SK-N-SH treated with all-trans-retinoic acid at 6 μM for 48 hours (cell line): ENCODE measurements at regions not wholly inside any gene's neighbourhood (a gene's known extent, or its start where the extent isn't known, plus 50 kb on each side); places are given as distances from the start of the nearest gene placed in this dataset.

Source experiments
- ATAC-seq: fragments of 200-7000 bp; cut with Tn5 transposase; 3 replicates; pipeline ENCODE4 v1.9.1; 2020; ENCODE audit warnings: mild to moderate bottlenecking, moderate library complexity
- BACH2 ChIP-seq: fragments of 250-450 bp; sonication (Bioruptor Pico); IDR thresholded peaks from 2 replicates; pipeline ENCODE4 v1.9.0; 2021; ENCODE audit warnings: mild to moderate bottlenecking, borderline replicate concordance
- CSDC2 ChIP-seq: fragments of 250-450 bp; sonication (Bioruptor Pico); IDR thresholded peaks from 2 replicates; pipeline ENCODE4 v1.5.0; 2020; ENCODE audit warnings: mild to moderate bottlenecking, moderate library complexity
- ESRRG ChIP-seq: fragments of 250-450 bp; sonication (Bioruptor Pico); IDR thresholded peaks from 2 replicates; pipeline ENCODE4 v1.6.1; 2021; ENCODE audit warnings: mild to moderate bottlenecking
- GLIS3 ChIP-seq: fragments of 250-450 bp; sonication (Bioruptor Pico); IDR thresholded peaks from 2 replicates; pipeline ENCODE4 v1.5.0; 2020; ENCODE audit warnings: mild to moderate bottlenecking, moderate library complexity
- ISL1 ChIP-seq: fragments of 250-450 bp; sonication (Bioruptor Pico); IDR thresholded peaks from 2 replicates; pipeline ENCODE4 v2.1.2; 2022; ENCODE audit warnings: mild to moderate bottlenecking, moderate library complexity
- OSR1 ChIP-seq: fragments of 250-450 bp; sonication (Bioruptor Pico); IDR thresholded peaks from 2 replicates; pipeline ENCODE4 v1.8.0; 2022; ENCODE audit warnings: moderate library complexity, mild to moderate bottlenecking, inconsistent platforms
- PPARA ChIP-seq: fragments of 250-450 bp; sonication (Bioruptor Pico); IDR thresholded peaks from 2 replicates; pipeline ENCODE4 v1.5.0; 2020; ENCODE audit warnings: mild to moderate bottlenecking, borderline replicate concordance
- RARB ChIP-seq: fragments of 250-450 bp; sonication (Bioruptor Pico); IDR thresholded peaks from 2 replicates; pipeline ENCODE4 v1.8.0; 2021; ENCODE audit warnings: mild to moderate bottlenecking, moderate library complexity
- SNAI2 ChIP-seq: fragments of 250-450 bp; sonication (Bioruptor Pico); IDR thresholded peaks from 2 replicates; pipeline ENCODE4 v1.5.0; 2020; ENCODE audit warnings: mild to moderate bottlenecking, moderate library complexity
- TCF4 ChIP-seq: fragments of 250-450 bp; sonication (Bioruptor Pico); IDR thresholded peaks from 2 replicates; pipeline ENCODE4 v1.8.0; 2021; ENCODE audit warnings: mild to moderate bottlenecking, moderate library complexity, borderline replicate concordance
- TOX ChIP-seq: fragments of 250-450 bp; sonication (Bioruptor Pico); IDR thresholded peaks from 2 replicates; pipeline ENCODE4 v1.8.0; 2021; ENCODE audit warnings: mild to moderate bottlenecking, moderate library complexity, borderline replicate concordance
- ZC3H10 ChIP-seq: fragments of 250-450 bp; sonication (Bioruptor Pico); IDR thresholded peaks from 2 replicates; pipeline ENCODE4 v1.5.1; 2021; ENCODE audit warnings: mild to moderate bottlenecking, moderate library complexity
- ZFP30 ChIP-seq: fragments of 450-650 bp; formaldehyde crosslinking; IDR thresholded peaks from 2 replicates; pipeline ENCODE4 v1.5.0; 2022; ENCODE audit warnings: mild to moderate bottlenecking, moderate library complexity
- ZNF565 ChIP-seq: fragments of 450-650 bp; formaldehyde crosslinking; conservative IDR thresholded peaks from 2 replicates; pipeline ENCODE4 v1.5.0; 2020; ENCODE audit warnings: low read depth, mild to moderate bottlenecking, moderate library complexity
- ZNF70 ChIP-seq: fragments of 450-650 bp; formaldehyde crosslinking; IDR thresholded peaks from 2 replicates; pipeline ENCODE4 v1.5.0; 2020; ENCODE audit warnings: mild to moderate bottlenecking, moderate library complexity
- ZNF8 ChIP-seq: fragments of 450-650 bp; formaldehyde crosslinking; IDR thresholded peaks from 2 replicates; pipeline ENCODE4 v1.5.0; 2020; ENCODE audit warnings: mild to moderate bottlenecking, moderate library complexity
- TF ChIP-seq, protein P1 (sequence below): fragments of 250-450 bp; sonication (Bioruptor Pico); IDR thresholded peaks from 2 replicates; pipeline ENCODE4 v1.5.1; 2021; ENCODE audit warnings: mild to moderate bottlenecking, moderate library complexity
- TF ChIP-seq, protein P2 (sequence below): fragments of 250-450 bp; sonication (Bioruptor Pico); IDR thresholded peaks from 2 replicates; pipeline ENCODE4 v1.8.0; 2021; ENCODE audit warnings: low read depth, mild to moderate bottlenecking, moderate library complexity, borderline replicate concordance
- TF ChIP-seq, protein P3 (sequence below): fragments of 250-450 bp; sonication (Bioruptor Pico); IDR thresholded peaks from 2 replicates; pipeline ENCODE4 v1.5.0; 2020; ENCODE audit warnings: mild to moderate bottlenecking, moderate library complexity
- TF ChIP-seq, protein P4 (sequence below): fragments of 250-450 bp; sonication (Bioruptor Pico); IDR thresholded peaks from 2 replicates; pipeline ENCODE4 v1.5.1; 2020; ENCODE audit warnings: low read depth, mild to moderate bottlenecking, moderate library complexity
- TF ChIP-seq, protein P5 (sequence below): fragments of 250-450 bp; sonication (Bioruptor Pico); IDR thresholded peaks from 2 replicates; pipeline ENCODE4 v1.8.0; 2020; ENCODE audit warnings: mild to moderate bottlenecking, moderate library complexity, borderline replicate concordance

DNA sequence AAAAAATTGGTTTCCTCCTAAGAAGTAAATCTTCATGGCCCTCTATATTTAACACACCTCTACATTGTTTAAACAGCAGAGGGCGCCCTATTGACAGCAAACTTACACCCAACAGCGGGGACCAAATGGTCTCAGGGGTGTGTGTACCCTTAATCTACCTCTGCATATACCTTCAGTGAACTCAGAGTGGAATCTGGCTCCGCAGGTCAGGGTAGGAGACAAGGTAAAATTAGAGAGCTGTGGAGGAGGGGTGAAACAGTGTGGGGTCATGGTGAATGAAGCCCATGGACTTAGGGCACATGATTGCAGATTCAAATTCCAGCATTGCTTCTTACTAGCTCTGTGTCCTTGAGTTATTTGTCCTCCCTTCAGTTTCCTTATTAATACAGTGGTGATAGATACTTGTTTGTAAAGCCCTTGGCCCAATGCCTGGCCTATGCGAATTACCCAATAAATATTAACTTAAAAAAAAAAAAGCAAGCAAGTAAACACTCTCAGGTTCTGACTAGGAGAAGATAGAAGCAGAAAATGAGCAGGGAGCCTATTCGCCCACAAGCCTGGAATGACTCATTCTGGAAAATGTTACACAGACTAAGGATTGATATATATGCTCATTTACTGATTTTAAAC is 122.9 kb downstream of the CAVIN4 start:
- TF ChIP-seq ZNF8 (CRISPR knock-in tag) (no peak), PPARA (no peak), OSR1 (CRISPR knock-in tag) (no peak), ZNF70 (CRISPR knock-in tag) (no peak), ZFP30 (CRISPR knock-in tag) (no peak), TCF4 (CRISPR knock-in tag) (no peak), GLIS3 (CRISPR knock-in tag) (no peak), TOX (no peak), CSDC2 (CRISPR knock-in tag) (no peak), ESRRG (CRISPR knock-in tag) (no peak), ISL1 (CRISPR knock-in tag) (no peak), BACH2 (CRISPR knock-in tag) (no peak), RARB (CRISPR knock-in tag) (no peak), ZNF565 (CRISPR knock-in tag) (no peak), SNAI2 (no peak)
- TF ChIP-seq, protein P1, sequence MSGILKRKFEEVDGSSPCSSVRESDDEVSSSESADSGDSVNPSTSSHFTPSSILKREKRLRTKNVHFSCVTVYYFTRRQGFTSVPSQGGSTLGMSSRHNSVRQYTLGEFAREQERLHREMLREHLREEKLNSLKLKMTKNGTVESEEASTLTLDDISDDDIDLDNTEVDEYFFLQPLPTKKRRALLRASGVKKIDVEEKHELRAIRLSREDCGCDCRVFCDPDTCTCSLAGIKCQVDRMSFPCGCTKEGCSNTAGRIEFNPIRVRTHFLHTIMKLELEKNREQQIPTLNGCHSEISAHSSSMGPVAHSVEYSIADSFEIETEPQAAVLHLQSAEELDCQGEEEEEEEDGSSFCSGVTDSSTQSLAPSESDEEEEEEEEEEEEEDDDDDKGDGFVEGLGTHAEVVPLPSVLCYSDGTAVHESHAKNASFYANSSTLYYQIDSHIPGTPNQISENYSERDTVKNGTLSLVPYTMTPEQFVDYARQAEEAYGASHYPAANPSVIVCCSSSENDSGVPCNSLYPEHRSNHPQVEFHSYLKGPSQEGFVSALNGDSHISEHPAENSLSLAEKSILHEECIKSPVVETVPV (CRISPR knock-in tag): no peak
- TF ChIP-seq, protein P2, sequence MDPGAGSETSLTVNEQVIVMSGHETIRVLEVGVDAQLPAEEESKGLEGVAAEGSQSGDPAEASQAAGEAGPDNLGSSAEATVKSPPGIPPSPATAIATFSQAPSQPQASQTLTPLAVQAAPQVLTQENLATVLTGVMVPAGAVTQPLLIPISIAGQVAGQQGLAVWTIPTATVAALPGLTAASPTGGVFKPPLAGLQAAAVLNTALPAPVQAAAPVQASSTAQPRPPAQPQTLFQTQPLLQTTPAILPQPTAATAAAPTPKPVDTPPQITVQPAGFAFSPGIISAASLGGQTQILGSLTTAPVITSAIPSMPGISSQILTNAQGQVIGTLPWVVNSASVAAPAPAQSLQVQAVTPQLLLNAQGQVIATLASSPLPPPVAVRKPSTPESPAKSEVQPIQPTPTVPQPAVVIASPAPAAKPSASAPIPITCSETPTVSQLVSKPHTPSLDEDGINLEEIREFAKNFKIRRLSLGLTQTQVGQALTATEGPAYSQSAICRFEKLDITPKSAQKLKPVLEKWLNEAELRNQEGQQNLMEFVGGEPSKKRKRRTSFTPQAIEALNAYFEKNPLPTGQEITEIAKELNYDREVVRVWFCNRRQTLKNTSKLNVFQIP (CRISPR knock-in tag): no peak
- TF ChIP-seq, protein P3, sequence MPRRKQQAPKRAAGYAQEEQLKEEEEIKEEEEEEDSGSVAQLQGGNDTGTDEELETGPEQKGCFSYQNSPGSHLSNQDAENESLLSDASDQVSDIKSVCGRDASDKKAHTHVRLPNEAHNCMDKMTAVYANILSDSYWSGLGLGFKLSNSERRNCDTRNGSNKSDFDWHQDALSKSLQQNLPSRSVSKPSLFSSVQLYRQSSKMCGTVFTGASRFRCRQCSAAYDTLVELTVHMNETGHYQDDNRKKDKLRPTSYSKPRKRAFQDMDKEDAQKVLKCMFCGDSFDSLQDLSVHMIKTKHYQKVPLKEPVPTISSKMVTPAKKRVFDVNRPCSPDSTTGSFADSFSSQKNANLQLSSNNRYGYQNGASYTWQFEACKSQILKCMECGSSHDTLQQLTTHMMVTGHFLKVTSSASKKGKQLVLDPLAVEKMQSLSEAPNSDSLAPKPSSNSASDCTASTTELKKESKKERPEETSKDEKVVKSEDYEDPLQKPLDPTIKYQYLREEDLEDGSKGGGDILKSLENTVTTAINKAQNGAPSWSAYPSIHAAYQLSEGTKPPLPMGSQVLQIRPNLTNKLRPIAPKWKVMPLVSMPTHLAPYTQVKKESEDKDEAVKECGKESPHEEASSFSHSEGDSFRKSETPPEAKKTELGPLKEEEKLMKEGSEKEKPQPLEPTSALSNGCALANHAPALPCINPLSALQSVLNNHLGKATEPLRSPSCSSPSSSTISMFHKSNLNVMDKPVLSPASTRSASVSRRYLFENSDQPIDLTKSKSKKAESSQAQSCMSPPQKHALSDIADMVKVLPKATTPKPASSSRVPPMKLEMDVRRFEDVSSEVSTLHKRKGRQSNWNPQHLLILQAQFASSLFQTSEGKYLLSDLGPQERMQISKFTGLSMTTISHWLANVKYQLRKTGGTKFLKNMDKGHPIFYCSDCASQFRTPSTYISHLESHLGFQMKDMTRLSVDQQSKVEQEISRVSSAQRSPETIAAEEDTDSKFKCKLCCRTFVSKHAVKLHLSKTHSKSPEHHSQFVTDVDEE (CRISPR knock-in tag): no peak
- TF ChIP-seq, protein P4, sequence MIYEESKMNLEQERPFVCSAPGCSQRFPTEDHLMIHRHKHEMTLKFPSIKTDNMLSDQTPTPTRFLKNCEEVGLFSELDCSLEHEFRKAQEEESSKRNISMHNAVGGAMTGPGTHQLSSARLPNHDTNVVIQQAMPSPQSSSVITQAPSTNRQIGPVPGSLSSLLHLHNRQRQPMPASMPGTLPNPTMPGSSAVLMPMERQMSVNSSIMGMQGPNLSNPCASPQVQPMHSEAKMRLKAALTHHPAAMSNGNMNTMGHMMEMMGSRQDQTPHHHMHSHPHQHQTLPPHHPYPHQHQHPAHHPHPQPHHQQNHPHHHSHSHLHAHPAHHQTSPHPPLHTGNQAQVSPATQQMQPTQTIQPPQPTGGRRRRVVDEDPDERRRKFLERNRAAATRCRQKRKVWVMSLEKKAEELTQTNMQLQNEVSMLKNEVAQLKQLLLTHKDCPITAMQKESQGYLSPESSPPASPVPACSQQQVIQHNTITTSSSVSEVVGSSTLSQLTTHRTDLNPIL: no peak
- ATAC-seq: peak; percentile 68

DNA sequence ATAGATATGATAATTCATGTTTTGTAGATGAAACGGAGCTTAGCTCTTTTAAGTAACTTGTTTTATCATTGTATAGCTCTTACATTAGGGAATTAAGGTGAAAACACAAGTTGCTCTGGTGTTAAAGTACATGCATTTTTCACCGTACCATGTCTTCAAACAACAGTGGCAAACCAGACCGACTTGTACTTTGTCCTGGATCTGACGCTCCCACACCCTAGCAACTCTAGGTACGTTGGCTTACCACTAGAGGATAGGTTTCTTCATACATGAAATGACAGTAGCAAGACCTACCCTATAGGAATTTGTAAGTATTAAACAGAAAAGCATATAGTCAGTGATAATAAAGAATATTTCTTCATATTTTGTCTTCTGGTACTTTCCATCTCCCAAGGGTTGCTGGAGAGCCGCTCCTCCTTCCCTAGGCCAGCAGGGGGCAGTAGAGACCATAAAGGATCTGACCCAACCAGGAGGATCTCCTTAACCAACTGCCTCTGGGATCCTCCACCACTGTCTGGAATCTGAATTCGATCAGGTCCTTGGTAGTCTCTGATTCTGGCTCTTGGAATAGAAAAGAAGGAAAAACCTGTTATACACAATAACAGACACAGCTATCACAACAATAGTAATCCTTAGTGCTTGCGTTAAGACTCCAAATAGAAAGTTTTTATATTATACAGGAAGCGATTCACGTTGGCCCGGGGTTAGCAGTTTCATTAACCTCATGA is 136.7 kb downstream of the CAVIN4 start:
- peak; percentile 98 for ATAC-seq
- TF ChIP-seq, protein P3 (CRISPR knock-in tag): no peak
- TF ChIP-seq ZNF8 (CRISPR knock-in tag) (no peak), TOX (no peak), SNAI2 (no peak), ZNF565 (CRISPR knock-in tag) (no peak), OSR1 (CRISPR knock-in tag) (no peak), TCF4 (CRISPR knock-in tag) (no peak), CSDC2 (CRISPR knock-in tag) (no peak), ISL1 (CRISPR knock-in tag) (no peak), PPARA (no peak), ZC3H10 (CRISPR knock-in tag) (no peak), GLIS3 (CRISPR knock-in tag) (no peak), ZNF70 (CRISPR knock-in tag) (no peak), BACH2 (CRISPR knock-in tag) (no peak)
- TF ChIP-seq, protein P5, sequence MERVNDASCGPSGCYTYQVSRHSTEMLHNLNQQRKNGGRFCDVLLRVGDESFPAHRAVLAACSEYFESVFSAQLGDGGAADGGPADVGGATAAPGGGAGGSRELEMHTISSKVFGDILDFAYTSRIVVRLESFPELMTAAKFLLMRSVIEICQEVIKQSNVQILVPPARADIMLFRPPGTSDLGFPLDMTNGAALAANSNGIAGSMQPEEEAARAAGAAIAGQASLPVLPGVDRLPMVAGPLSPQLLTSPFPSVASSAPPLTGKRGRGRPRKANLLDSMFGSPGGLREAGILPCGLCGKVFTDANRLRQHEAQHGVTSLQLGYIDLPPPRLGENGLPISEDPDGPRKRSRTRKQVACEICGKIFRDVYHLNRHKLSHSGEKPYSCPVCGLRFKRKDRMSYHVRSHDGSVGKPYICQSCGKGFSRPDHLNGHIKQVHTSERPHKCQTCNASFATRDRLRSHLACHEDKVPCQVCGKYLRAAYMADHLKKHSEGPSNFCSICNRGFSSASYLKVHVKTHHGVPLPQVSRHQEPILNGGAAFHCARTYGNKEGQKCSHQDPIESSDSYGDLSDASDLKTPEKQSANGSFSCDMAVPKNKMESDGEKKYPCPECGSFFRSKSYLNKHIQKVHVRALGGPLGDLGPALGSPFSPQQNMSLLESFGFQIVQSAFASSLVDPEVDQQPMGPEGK: no peak
- TF ChIP-seq, protein P1 (CRISPR knock-in tag): no peak
